ENCODE measurements at regions not wholly inside any gene's neighbourhood (a gene's known extent, or its start where the extent isn't known, plus 50 kb on each side); places are given as distances from the start of the nearest gene placed in this dataset.

DNA sequence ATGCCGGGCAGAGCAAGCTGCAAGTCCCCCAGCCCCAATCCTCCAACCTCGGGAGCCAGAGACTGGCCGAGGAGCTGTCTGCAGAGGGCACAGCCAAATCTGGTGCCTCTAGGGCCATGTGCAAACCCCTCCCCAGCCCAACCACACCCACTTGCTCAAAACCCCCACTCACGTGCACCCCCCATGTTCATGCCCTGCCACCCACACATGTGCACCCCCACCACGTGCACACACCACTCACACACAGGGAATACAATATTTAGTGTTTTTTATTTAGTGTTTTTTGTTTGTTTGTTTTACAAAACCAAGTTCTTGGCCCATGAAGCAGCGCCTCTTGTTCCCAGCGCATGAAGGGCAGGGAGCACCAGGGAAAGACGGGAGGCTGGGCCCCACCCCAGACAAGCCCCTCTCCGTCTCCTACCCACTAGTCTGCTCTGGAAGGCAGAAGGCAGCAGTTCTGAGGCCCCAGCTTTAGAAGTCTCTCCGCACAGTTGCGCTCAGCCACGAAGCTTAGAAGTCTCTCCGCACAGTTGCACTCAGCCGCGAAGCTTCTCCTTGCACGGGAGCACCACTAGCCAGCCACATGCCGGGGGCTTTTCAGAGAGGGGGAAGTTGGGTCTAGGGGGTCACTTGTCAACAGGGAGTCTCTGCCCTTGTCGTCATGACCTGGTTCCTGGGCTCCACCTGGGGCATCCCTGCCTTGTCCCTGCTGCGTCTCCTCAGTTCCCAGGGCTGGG, 276.1 kb upstream of the HDAC4 start:
- Mint-ChIP-seq H3K27ac (ENCODE audit: low read depth, unreplicated experiment) (no peak overlapping the region), H3K36me3 (ENCODE audit: insufficient read depth, unreplicated experiment) (no peaks in the 10 kb centered on the region), H3K9me3 (ENCODE audit: unreplicated experiment) (no peaks in the 10 kb centered on the region), H3K27me3 (ENCODE audit: insufficient read depth, unreplicated experiment) (peaks cover 68% of the 10 kb centered on the region), H3K4me3 (ENCODE audit: unreplicated experiment) (no peak overlapping the region), H3K4me1 (ENCODE audit: insufficient read depth, unreplicated experiment) (no peaks in the 10 kb centered on the region)
- TF ChIP-seq CTCF (IDR thresholded peaks at IDR 0.05; ENCODE audit: unreplicated experiment): no peak
- ChIA-PET POLR2A (no interaction called here), CTCF (interaction anchor here (0.6 kb wide), 1 partner anchor 206 kb away, joined by 3 read pairs; no protein-coding TSS in a partner anchor)
- BruUV-seq (replicated peaks): no TSS peak
- DNase-seq (ENCODE audit: unreplicated experiment): no peak
- intact Hi-C loops (cut with micrococcal nuclease): no loop called here

- Mint-ChIP-seq H3K9me3 (ENCODE audit: unreplicated experiment) (no peaks in the 10 kb centered on the region), H3K4me1 (ENCODE audit: insufficient read depth, unreplicated experiment) (no peaks in the 10 kb centered on the region), H3K27me3 (ENCODE audit: insufficient read depth, unreplicated experiment) (peaks cover 68% of the 10 kb centered on the region), H3K36me3 (ENCODE audit: insufficient read depth, unreplicated experiment) (no peaks in the 10 kb centered on the region), H3K27ac (ENCODE audit: low read depth, unreplicated experiment) (no peak overlapping the region), H3K4me3 (ENCODE audit: unreplicated experiment) (no peak overlapping the region)
- BruUV-seq (replicated peaks): no TSS peak
- intact Hi-C loops (cut with micrococcal nuclease): no loop called here
- no peak for TF ChIP-seq CTCF (IDR thresholded peaks at IDR 0.05; ENCODE audit: unreplicated experiment)
- POLR2A ChIA-PET: no interaction called here
- no peak for DNase-seq (ENCODE audit: unreplicated experiment)
- CTCF ChIA-PET: no interaction called here
These were observed 275.3 kb upstream of the HDAC4 start for GRCh38 chr2:239675826-239676715.

DNA sequence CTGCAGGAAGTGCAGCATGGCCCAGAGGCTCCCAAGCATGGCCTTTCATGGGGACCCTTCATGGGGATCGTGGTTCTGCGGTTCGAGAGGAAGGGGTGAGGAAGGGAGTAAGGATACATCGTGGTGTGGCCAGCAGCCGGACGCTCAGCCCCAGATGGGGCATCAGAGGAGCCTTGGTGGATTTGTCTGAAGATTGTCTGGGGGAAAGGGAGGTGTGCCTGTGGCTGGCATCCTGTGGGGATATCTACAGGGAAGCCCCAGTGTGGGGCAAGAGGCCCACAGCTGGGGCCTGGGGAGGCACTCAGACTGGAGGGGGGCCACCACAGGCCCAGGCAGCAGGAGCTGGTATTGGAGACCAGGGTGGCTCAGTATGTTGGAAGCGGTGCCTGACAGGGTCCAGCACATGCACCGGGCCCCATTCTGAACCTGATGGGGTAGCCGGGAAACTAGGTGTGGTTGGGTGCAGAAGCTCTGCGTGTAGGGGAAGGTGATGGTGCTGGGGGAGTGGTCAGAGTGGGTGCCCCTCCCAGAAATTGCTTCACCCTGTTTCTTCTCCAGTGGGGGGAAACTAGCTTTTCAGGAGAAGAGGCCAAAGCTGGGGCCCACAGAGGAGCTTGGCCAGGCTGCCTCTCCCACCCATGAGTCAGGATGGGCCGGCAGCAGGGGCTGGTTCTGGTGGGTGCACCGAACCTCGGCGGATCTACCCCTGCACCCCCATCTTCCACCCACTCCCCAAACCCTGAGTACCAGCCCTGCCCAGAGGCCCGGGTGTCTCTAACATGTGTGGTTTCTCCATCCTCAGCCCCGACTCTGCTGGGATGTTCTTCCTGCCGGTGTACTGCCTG, 274.4 kb upstream of the HDAC4 start:
- Mint-ChIP-seq H3K27me3 (ENCODE audit: insufficient read depth, unreplicated experiment) (peaks cover 68% of the 10 kb centered on the region), H3K4me3 (ENCODE audit: unreplicated experiment) (no peak overlapping the region), H3K4me1 (ENCODE audit: insufficient read depth, unreplicated experiment) (no peaks in the 10 kb centered on the region), H3K27ac (ENCODE audit: low read depth, unreplicated experiment) (no peak overlapping the region), H3K36me3 (ENCODE audit: insufficient read depth, unreplicated experiment) (no peaks in the 10 kb centered on the region), H3K9me3 (ENCODE audit: unreplicated experiment) (no peaks in the 10 kb centered on the region)
- DNase-seq (ENCODE audit: unreplicated experiment): no peak
- no peak for TF ChIP-seq CTCF (IDR thresholded peaks at IDR 0.05; ENCODE audit: unreplicated experiment)
- intact Hi-C loops (cut with micrococcal nuclease): no loop called here
- ChIA-PET POLR2A (no interaction called here), CTCF (interaction anchor here (0.6 to 1.0 kb wide), 3 partner anchors 45 to 407 kb away, joined by 3 read pairs; no protein-coding TSS in a partner anchor)
- BruUV-seq (replicated peaks): no TSS peak

Measured in MCF 10A (cell line).